H1 (cell line): ENCODE measurements at regions not wholly inside any gene's neighbourhood (a gene's known extent, or its start where the extent isn't known, plus 50 kb on each side); places are given as distances from the start of the nearest gene placed in this dataset.

ENCODE experiments used
- CBX5 ChIP-seq: fragments of 300-800, 300-1000 bp; sonication (generic); IDR thresholded peaks from 2 replicates; pipeline ENCODE4 v1.7.1; 2016; ENCODE audit warnings: antibody characterized with exemption, low read length, low read depth
- EP300 ChIP-seq, 2 experiments: IDR thresholded peaks; 1 replicate in 1 of 2; 2 replicates in 1 of 2; pipeline ENCODE4 v1.6.1; 2011 to 2012; ENCODE audit warnings: low read depth in 2 of 2, low read length in 2 of 2, mild to moderate bottlenecking in 2 of 2, borderline replicate concordance in 1 of 2, inconsistent platforms in 1 of 2, moderate library complexity in 1 of 2
- PHF8 ChIP-seq: fragments of 200-600 bp; sonication (generic); conservative IDR thresholded peaks from 2 replicates; pipeline ENCODE4 v1.7.1; 2012; ENCODE audit warnings: low read depth, mild to moderate bottlenecking, inconsistent platforms, low read length, moderate library complexity
- SP4 ChIP-seq: IDR thresholded peaks from 2 replicates; pipeline ENCODE4 v1.6.1; 2012; ENCODE audit warnings: low read length, inconsistent platforms

- no peak for TF ChIP-seq CBX5
- TF ChIP-seq SP4, result no peak
- no peak for TF ChIP-seq PHF8
- TF ChIP-seq EP300 (IDR thresholded peaks at IDR 0.05; ENCODE audit: borderline replicate concordance in 1 of 2, low read depth in 2 of 2, low read length in 2 of 2), result no peak
Observed at GRCh38 chr2:123777116-123777515, 248.0 kb upstream of the CNTNAP5 start (continued).
